ENCODE measurements at regions not wholly inside any gene's neighbourhood (a gene's known extent, or its start where the extent isn't known, plus 50 kb on each side); places are given as distances from the start of the nearest gene placed in this dataset.

GRCh38 chrX:455673-456072 lies 69.0 kb upstream of the PPP2R3B start:
- H3K27ac Mint-ChIP-seq (ENCODE audit: unreplicated experiment) = no peak overlapping the region
- peaks cover 8% of the 10 kb centered on the region for H3K9me3 Mint-ChIP-seq (ENCODE audit: unreplicated experiment)
- Histone ChIP-seq H3K27ac (ENCODE audit: low read depth, low read length) (no peak overlapping the region), H2AFZ (ENCODE audit: low read depth, low read length) (no peak overlapping the region), H3K4me3 (ENCODE audit: insufficient read depth, low read depth, low read length) (no peak overlapping the region), H3K79me2 (ENCODE audit: insufficient read depth, low read length) (no peaks in the 10 kb centered on the region), H3K27me3 (ENCODE audit: insufficient read depth, low read length) (no peaks in the 10 kb centered on the region), H3K4me2 (ENCODE audit: low read length) (no peak overlapping the region), H3K9ac (ENCODE audit: low read length) (no peak overlapping the region), H3K9me3 (ENCODE audit: insufficient read depth, low read depth, low read length) (no peaks in the 10 kb centered on the region), H4K20me1 (ENCODE audit: insufficient read depth, low read length) (no peaks in the 10 kb centered on the region), H3K4me1 (ENCODE audit: insufficient read depth, low read length) (no peaks in the 10 kb centered on the region), H3K36me3 (ENCODE audit: insufficient read depth, low read length) (no peaks in the 10 kb centered on the region)
- FAIRE-seq (no peak), DNase-seq (ENCODE audit: low read depth) (no peak)
- H3K4me3 Mint-ChIP-seq (ENCODE audit: unreplicated experiment) = no peak overlapping the region
- H3K4me1 Mint-ChIP-seq (ENCODE audit: low read depth, unreplicated experiment) = no peaks in the 10 kb centered on the region
- H3K36me3 Mint-ChIP-seq (ENCODE audit: low read depth, unreplicated experiment) = peaks cover 1% of the 10 kb centered on the region
- TF ChIP-seq EZH2 (IDR thresholded peaks at IDR 0.05; ENCODE audit: insufficient read depth, low read length) = no peak
- TF ChIP-seq, protein P1, sequence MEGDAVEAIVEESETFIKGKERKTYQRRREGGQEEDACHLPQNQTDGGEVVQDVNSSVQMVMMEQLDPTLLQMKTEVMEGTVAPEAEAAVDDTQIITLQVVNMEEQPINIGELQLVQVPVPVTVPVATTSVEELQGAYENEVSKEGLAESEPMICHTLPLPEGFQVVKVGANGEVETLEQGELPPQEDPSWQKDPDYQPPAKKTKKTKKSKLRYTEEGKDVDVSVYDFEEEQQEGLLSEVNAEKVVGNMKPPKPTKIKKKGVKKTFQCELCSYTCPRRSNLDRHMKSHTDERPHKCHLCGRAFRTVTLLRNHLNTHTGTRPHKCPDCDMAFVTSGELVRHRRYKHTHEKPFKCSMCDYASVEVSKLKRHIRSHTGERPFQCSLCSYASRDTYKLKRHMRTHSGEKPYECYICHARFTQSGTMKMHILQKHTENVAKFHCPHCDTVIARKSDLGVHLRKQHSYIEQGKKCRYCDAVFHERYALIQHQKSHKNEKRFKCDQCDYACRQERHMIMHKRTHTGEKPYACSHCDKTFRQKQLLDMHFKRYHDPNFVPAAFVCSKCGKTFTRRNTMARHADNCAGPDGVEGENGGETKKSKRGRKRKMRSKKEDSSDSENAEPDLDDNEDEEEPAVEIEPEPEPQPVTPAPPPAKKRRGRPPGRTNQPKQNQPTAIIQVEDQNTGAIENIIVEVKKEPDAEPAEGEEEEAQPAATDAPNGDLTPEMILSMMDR (IDR thresholded peaks at IDR 0.05; ENCODE audit: insufficient read depth, low read depth, low read length) = no peak
- no peaks in the 10 kb centered on the region for H3K27me3 Mint-ChIP-seq (ENCODE audit: low read depth, unreplicated experiment)

- no peak overlapping the region for H3K4me3 Mint-ChIP-seq (ENCODE audit: unreplicated experiment)
- peaks cover 1% of the 10 kb centered on the region for H3K36me3 Mint-ChIP-seq (ENCODE audit: low read depth, unreplicated experiment)
- no peak overlapping the region for H3K27ac Mint-ChIP-seq (ENCODE audit: unreplicated experiment)
- no peaks in the 10 kb centered on the region for H3K36me3 ChIP-seq (ENCODE audit: insufficient read depth, low read length)
- H3K27ac ChIP-seq (ENCODE audit: low read depth, low read length) = no peak overlapping the region
- no peaks in the 10 kb centered on the region for H3K79me2 ChIP-seq (ENCODE audit: insufficient read depth, low read length)
- no peak overlapping the region for H3K9ac ChIP-seq (ENCODE audit: low read length)
- no peaks in the 10 kb centered on the region for H3K27me3 ChIP-seq (ENCODE audit: insufficient read depth, low read length)
- FAIRE-seq (no peak), DNase-seq (ENCODE audit: low read depth) (no peak)
- no peaks in the 10 kb centered on the region for H3K4me1 ChIP-seq (ENCODE audit: insufficient read depth, low read length)
- peaks cover 8% of the 10 kb centered on the region for H3K9me3 Mint-ChIP-seq (ENCODE audit: unreplicated experiment)
- no peak overlapping the region for H3K4me2 ChIP-seq (ENCODE audit: low read length)
- H3K4me3 ChIP-seq (ENCODE audit: insufficient read depth, low read depth, low read length) = no peak overlapping the region
- no peaks in the 10 kb centered on the region for H3K27me3 Mint-ChIP-seq (ENCODE audit: low read depth, unreplicated experiment)
- no peak overlapping the region for H2AFZ ChIP-seq (ENCODE audit: low read depth, low read length)
- H4K20me1 ChIP-seq (ENCODE audit: insufficient read depth, low read length) = no peaks in the 10 kb centered on the region
- no peaks in the 10 kb centered on the region for H3K4me1 Mint-ChIP-seq (ENCODE audit: low read depth, unreplicated experiment)
- no peaks in the 10 kb centered on the region for H3K9me3 ChIP-seq (ENCODE audit: insufficient read depth, low read depth, low read length)
- TF ChIP-seq, protein P1 (IDR thresholded peaks at IDR 0.05; ENCODE audit: insufficient read depth, low read depth, low read length) = no peak
- no peak for TF ChIP-seq EZH2 (IDR thresholded peaks at IDR 0.05; ENCODE audit: insufficient read depth, low read length)
These were observed 69.4 kb upstream of the PPP2R3B start for GRCh38 chrX:456146-456545.

DNA sequence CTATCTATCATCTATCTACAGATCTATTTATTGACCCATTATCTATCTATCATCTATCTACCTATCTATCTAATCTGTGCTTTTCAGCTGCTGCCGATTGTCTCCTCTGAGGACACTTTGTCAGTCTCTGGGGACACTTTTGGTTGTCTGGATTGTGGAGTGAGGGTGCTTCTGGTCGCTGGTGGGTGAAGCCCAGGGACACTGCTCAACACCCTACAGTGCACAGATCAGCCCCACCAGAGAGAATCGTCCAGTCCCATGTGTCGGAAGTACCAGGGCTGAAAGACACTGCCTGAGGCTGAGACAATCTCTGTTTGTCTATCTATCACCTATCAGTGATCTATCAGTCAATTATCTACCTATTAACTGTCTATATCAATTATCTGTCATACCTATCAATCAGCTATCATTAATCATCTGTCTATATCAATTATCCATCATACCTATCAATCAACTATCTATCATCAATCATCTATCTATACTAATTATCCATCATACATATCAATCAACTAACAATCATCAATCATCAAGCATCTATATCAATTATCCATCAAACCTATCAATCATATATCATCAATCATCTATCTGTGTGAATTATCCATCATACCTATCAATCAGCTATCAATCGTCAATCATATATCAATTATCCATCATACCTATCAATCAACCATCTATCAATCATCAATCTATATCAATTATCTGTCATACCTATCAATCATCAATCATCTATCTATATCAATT lies 70.0 kb upstream of the PPP2R3B start:
- Histone ChIP-seq H3K27me3 (ENCODE audit: insufficient read depth, low read length) (no peaks in the 10 kb centered on the region), H3K27ac (ENCODE audit: low read depth, low read length) (no peak overlapping the region), H3K36me3 (ENCODE audit: insufficient read depth, low read length) (no peaks in the 10 kb centered on the region), H3K4me2 (ENCODE audit: low read length) (no peak overlapping the region), H3K9ac (ENCODE audit: low read length) (no peak overlapping the region), H4K20me1 (ENCODE audit: insufficient read depth, low read length) (no peaks in the 10 kb centered on the region), H3K79me2 (ENCODE audit: insufficient read depth, low read length) (no peaks in the 10 kb centered on the region), H3K9me3 (ENCODE audit: insufficient read depth, low read depth, low read length) (peaks cover 3% of the 10 kb centered on the region), H3K4me3 (ENCODE audit: insufficient read depth, low read depth, low read length) (no peak overlapping the region), H2AFZ (ENCODE audit: low read depth, low read length) (no peak overlapping the region), H3K4me1 (ENCODE audit: insufficient read depth, low read length) (no peaks in the 10 kb centered on the region)
- FAIRE-seq (no peak), DNase-seq (ENCODE audit: low read depth) (no peak)
- Mint-ChIP-seq H3K4me3 (ENCODE audit: unreplicated experiment) (no peak overlapping the region), H3K36me3 (ENCODE audit: low read depth, unreplicated experiment) (no peaks in the 10 kb centered on the region), H3K4me1 (ENCODE audit: low read depth, unreplicated experiment) (no peaks in the 10 kb centered on the region), H3K9me3 (ENCODE audit: unreplicated experiment) (peaks cover 8% of the 10 kb centered on the region), H3K27ac (ENCODE audit: unreplicated experiment) (no peak overlapping the region), H3K27me3 (ENCODE audit: low read depth, unreplicated experiment) (no peaks in the 10 kb centered on the region)
- TF ChIP-seq EZH2 (IDR thresholded peaks at IDR 0.05; ENCODE audit: insufficient read depth, low read length) = no peak
- TF ChIP-seq, protein P1 (IDR thresholded peaks at IDR 0.05; ENCODE audit: insufficient read depth, low read depth, low read length) = no peak

All from astrocyte (in vitro differentiated cells and primary cell).